H1 (cell line): ENCODE measurements at regions not wholly inside any gene's neighbourhood (a gene's known extent, or its start where the extent isn't known, plus 50 kb on each side); places are given as distances from the start of the nearest gene placed in this dataset.

Source experiments
- BCL11A ChIP-seq, 2 experiments: IDR thresholded peaks; one replicate each; pipeline ENCODE4 v1.6.1; 2011; ENCODE audit warnings: low read depth in 2 of 2, low read length in 2 of 2, mild to moderate bottlenecking in 2 of 2
- CREB1 ChIP-seq: IDR thresholded peaks from 2 replicates; pipeline ENCODE4 v1.6.1; 2012; ENCODE audit warnings: inconsistent platforms
- EP300 ChIP-seq, 2 experiments: IDR thresholded peaks; 1 replicate in 1 of 2; 2 replicates in 1 of 2; pipeline ENCODE4 v1.6.1; 2011 to 2012; ENCODE audit warnings: low read depth in 2 of 2, low read length in 2 of 2, mild to moderate bottlenecking in 2 of 2, borderline replicate concordance in 1 of 2, inconsistent platforms in 1 of 2, moderate library complexity in 1 of 2
- KDM5A ChIP-seq: fragments of 200-600 bp; IDR thresholded peaks from 2 replicates; pipeline ENCODE4 v1.7.1; 2012; ENCODE audit warnings: mild to moderate bottlenecking, low read length, inconsistent platforms, mixed read lengths
- NRF1 ChIP-seq: IDR thresholded peaks from 2 replicates; pipeline ENCODE4 v1.6.1; 2011; ENCODE audit warnings: mild to moderate bottlenecking, low read depth, low read length, improper control_type of control experiment
- POLR2A ChIP-seq, 2 experiments: IDR thresholded peaks; 1 replicate in 1 of 2; 2 replicates in 1 of 2; pipeline ENCODE4 v1.6.1; 2011; ENCODE audit warnings: low read depth in 2 of 2, low read length in 2 of 2, mild to moderate bottlenecking in 2 of 2; ENCODE audit errors: control extremely low read depth in 1 of 2
- SIRT6 ChIP-seq: IDR thresholded peaks from one replicate; pipeline ENCODE4 v1.7.1; 2012; ENCODE audit warnings: low read length, inconsistent platforms
- SP4 ChIP-seq: IDR thresholded peaks from 2 replicates; pipeline ENCODE4 v1.6.1; 2012; ENCODE audit warnings: low read length, inconsistent platforms
- TAF1 ChIP-seq: IDR thresholded peaks from 2 replicates; pipeline ENCODE4 v1.6.1; 2011; ENCODE audit warnings: mild to moderate bottlenecking, low read depth, low read length
- TEAD4 ChIP-seq: IDR thresholded peaks from 2 replicates; pipeline ENCODE4 v1.6.1; 2012; ENCODE audit warnings: low read depth, low read length, inconsistent platforms, mixed read lengths
- YY1 ChIP-seq: IDR thresholded peaks from 2 replicates; pipeline ENCODE4 v1.6.1; 2011; ENCODE audit warnings: low read depth, mild to moderate bottlenecking, low read length
- TF ChIP-seq, protein P1 (sequence below), 3 experiments: IDR thresholded peaks; 1 replicate in 2 of 3; 2 replicates in 1 of 3; pipeline versions ENCODE4 v1.5.1 to v1.6.1; 2011; ENCODE audit warnings: low read length in 3 of 3, mild to moderate bottlenecking in 3 of 3, inconsistent platforms in 2 of 3, low read depth in 1 of 3, moderate library complexity in 1 of 3; ENCODE audit not compliant: insufficient read depth in 1 of 3; ENCODE audit errors: control extremely low read depth in 1 of 3
- TF ChIP-seq, protein P2 (sequence below): IDR thresholded peaks from 2 replicates; pipeline ENCODE4 v1.6.1; 2012; ENCODE audit warnings: inconsistent platforms

DNA sequence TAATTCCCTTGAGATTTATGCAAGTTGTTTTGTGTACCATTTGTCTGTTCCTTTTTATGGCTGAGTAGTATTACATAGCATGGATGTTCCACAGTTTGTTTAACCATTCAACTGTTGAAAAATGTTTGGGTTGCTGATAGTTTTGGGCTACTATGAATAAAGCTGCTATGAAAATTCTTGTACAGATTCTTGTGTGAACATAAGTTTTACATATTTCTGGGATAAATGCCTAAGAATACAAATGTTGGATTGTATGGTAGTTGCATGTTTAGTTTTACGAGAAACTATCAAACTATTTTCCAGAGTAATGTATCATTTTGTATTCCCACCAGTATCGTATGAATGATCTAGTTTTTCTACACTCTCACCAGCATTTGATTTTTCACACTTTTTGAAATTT lies 407.3 kb downstream of the PLCL1 start:
- TF ChIP-seq, protein P1, sequence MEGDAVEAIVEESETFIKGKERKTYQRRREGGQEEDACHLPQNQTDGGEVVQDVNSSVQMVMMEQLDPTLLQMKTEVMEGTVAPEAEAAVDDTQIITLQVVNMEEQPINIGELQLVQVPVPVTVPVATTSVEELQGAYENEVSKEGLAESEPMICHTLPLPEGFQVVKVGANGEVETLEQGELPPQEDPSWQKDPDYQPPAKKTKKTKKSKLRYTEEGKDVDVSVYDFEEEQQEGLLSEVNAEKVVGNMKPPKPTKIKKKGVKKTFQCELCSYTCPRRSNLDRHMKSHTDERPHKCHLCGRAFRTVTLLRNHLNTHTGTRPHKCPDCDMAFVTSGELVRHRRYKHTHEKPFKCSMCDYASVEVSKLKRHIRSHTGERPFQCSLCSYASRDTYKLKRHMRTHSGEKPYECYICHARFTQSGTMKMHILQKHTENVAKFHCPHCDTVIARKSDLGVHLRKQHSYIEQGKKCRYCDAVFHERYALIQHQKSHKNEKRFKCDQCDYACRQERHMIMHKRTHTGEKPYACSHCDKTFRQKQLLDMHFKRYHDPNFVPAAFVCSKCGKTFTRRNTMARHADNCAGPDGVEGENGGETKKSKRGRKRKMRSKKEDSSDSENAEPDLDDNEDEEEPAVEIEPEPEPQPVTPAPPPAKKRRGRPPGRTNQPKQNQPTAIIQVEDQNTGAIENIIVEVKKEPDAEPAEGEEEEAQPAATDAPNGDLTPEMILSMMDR (IDR thresholded peaks at IDR 0.05; ENCODE audit: control extremely low read depth in 1 of 3, insufficient read depth in 1 of 3, low read depth in 1 of 3, low read length in 3 of 3) = no peak
- TF ChIP-seq CREB1 (no peak), POLR2A (IDR thresholded peaks at IDR 0.05; ENCODE audit: control extremely low read depth in 1 of 2, low read depth in 2 of 2, low read length in 2 of 2) (no peak), YY1 (no peak), EP300 (IDR thresholded peaks at IDR 0.05; ENCODE audit: borderline replicate concordance in 1 of 2, low read depth in 2 of 2, low read length in 2 of 2) (no peak), SP4 (no peak), TAF1 (no peak), BCL11A (IDR thresholded peaks at IDR 0.05; ENCODE audit: low read depth in 2 of 2, low read length in 2 of 2) (no peak), TEAD4 (no peak), NRF1 (no peak), KDM5A (no peak), SIRT6 (no peak)
- TF ChIP-seq, protein P2, sequence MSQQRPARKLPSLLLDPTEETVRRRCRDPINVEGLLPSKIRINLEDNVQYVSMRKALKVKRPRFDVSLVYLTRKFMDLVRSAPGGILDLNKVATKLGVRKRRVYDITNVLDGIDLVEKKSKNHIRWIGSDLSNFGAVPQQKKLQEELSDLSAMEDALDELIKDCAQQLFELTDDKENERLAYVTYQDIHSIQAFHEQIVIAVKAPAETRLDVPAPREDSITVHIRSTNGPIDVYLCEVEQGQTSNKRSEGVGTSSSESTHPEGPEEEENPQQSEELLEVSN = no peak
